Hindlimb muscle (tissue), 1 donor: ENCODE measurements at regions not wholly inside any gene's neighbourhood (a gene's known extent, or its start where the extent isn't known, plus 50 kb on each side); places are given as distances from the start of the nearest gene placed in this dataset.

Source experiments
- DNase-seq: peaks from one replicate; pipeline ENCODE4 v3.0.0-alpha.2; 2013

DNA sequence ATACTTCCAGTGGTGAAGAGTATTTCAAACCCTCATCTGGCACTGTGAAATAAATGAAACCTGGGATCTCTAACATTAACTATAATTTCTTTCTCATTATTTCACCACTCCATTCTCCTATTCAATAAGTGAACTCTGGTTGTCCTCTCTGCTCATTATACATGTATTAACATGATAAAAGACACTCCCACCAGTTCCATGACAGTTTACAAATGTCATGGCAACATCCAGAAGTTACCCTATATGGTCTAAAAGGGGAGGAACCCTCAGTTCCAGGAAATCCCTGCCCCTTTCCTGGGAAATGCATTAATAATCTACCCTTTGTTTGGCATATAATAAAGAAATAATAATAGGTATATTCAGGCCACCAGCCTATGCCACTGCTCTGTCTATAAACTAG lies 62.7 kb upstream of the BRINP3 start:
- DNase-seq = no peak

DNA sequence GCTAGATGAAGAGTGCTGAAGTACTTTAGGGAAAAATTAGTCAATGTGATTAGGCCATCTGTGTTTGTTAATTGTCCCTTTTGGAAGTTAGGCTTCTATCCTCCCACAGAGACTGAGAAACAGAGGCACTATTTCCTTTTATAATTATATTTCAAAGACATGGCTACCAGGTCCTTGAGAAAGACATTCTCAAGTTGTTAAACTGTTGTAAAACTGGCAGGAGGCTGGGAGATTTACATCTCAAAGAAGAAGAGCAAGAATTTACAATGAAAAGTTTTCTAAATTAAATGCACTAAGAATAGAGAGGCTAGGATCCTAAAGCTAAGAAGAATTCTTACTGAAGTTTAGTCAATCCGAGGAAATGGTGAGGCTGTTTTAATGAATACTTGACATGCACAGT lies 74.0 kb upstream of the BRINP3 start:
- DNase-seq = no peak

DNA sequence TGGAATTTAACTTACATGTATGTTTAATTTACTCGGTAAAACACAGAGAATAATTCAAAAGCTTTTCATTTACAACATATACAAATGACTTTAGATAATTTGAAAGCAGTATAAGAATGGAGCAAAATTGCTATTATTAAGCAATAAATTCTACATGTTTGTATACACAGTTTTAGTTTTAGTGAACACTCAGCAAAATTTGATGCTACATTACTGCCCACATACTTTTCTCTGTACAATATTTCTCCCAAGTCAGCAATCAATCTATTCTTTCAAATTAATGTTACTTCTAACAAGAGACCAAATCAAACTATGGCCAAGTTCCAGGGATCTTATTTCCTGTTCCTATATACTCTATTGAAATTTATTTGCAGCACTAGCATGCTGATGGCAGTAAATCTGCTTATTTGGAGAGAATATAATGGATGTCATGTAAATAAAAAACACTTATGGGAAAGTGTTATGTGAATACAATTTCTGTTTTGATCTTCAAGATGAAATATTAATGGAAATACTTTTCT lies 82.6 kb upstream of the BRINP3 start:
- DNase-seq = no peak

DNA sequence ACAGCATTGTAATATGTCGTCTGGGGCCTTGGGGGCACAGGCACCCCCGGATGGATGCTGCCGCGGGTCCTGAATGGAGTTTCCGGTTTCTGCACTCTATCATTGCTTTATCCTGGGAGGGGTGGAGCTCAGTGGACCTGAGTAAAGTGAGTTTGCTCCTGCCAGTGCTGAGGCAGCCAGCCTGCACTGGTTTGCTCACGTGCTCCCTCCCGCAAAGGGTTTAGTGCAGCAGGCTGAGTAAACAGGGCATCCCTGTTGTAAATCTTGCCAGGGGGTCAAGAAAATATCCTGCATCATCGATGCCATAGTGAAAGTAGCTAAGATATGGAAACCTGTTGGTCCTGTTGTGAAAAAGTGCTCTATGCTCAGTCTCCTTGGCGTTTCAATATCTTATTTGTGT lies 85.6 kb upstream of the BRINP3 start:
- no peak for DNase-seq

DNA sequence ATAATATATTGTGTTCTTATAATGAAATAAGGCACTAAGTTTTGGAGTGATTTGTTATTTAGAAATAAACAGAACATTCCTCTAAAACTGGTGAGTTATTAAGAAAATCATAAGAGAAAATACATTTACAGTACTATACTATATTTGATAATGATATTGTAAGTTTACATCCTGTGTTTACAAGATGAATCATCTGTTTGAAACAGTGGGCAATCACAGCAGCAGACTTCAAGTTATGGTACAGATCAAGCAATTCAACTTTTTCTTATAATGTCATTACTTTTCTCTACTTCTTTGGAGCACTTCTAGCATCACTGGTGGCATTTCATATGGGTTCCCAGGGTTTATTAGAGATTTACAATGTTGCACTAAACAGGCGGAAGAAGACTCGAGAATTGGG lies 86.5 kb upstream of the BRINP3 start:
- DNase-seq = no peak

DNA sequence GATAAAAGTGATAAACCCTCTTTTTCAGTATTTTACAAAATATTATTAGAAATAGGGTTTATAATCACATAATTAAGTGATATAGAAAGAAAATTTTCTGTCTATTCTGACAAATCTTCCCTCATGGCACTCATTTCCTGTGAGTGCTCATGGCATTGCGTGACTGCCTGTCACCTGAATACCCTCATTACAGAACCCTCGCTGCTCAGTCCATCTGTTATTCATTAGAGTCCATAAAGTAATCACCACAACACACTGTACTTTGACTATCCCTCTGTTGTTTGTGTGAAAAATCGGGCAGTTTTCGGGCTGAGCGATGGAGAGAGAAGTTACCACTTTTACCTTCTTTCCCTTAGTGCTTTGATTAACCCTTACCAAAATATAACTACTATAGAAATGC lies 100.4 kb upstream of the BRINP3 start:
- no peak for DNase-seq

DNA sequence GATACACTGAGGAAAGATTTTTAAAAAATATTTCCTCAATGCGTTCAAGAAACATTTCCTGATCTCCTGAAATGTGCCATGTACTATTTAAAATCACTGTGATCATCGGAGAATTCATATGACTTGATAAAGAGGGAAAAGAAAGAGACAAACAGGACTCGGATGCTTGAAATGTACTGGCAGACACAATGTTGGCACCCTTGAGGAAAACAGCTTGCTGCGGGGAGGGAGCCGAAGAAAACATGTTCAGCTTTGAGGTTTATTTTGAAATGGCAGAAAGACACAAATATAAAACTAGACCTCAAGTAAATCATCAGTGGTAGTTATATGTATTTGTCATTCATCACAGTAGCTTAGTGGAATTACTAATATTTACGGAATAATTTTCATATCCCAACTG lies 100.9 kb upstream of the BRINP3 start:
- no peak for DNase-seq

DNA sequence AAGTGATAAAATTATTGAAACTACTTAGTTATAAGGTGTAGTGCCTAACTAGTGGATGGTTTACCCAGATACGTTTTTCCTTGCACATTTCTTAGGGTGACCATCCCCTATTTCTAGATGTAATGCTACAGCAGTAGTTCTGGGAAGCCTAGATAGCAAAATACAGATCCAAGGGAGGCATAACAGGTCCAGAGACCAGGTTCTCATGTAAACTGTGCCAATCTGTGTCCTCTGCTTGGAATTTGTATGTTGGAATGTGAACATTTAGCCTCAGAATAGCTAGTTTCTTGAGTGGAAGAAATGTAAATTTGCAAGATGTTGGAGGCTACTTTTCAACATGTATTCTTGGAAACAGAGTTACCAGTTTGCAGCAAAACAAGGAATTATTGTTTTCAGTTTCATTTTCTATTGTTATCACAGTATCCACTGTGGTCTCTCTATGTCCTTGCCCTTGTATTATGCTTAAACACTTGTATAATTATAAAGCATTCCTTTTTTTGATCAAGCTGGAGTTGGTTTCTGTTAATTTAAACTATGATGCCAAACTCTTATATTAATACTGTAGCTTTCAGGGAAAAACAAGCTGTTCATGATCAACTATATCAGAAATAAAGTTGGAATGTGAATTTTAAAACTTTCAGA lies 102.0 kb upstream of the BRINP3 start:
- DNase-seq = no peak

DNA sequence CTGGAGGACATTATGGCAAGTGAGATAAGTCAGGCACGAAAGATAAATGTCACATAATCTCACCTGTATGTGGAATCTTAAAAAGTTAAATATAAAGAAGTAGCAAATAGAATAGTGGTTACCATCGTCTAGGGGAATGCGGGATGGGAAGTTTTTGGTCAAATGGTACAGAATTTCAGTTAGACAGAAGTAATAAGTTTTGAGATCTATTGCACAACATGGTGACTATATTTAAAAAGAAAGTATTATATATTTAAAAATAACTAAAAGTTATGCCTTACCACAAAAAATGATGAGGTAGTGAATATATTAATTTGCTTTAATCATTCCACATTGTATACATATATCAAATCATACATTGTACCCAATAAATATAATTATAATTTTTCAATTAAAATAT lies 106.2 kb upstream of the BRINP3 start:
- DNase-seq = no peak

DNA sequence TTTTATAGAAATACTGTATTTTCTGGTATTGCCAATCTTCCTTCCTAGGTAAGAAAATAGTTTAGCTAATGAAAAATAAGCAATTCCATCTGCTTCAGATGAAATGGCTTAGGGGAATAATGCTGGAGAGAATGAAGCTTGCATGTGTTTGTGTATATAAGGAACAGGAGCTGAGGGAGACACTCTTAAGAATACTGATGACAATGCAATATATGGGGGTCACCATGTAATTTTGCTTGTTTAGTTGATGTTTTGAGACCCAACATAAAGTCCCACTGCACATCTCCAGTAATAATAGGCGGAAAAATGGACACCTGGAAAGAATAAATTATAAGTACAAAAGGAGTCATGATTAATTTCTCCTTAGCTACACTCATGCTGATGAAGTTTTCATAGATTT lies 110.8 kb upstream of the BRINP3 start:
- DNase-seq = no peak

DNA sequence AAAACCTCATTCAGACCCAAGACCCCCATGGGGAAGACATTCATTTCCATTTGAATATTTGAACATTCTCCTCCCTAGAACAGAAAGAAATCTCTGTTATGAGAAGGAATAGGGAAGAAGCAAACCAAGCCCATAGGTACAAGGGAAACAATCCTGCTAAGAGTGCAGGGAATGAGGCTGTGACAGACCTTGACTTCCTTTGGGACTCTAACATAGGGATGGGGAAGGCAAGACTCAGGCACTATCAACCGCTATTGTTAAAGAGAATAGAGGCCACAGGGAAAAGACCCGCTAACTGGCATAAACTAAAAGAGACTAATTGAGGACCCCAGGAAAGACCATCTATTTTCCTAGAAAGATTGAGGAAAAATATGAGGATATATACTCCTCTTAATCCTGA lies 117.8 kb upstream of the BRINP3 start:
- DNase-seq = no peak

DNA sequence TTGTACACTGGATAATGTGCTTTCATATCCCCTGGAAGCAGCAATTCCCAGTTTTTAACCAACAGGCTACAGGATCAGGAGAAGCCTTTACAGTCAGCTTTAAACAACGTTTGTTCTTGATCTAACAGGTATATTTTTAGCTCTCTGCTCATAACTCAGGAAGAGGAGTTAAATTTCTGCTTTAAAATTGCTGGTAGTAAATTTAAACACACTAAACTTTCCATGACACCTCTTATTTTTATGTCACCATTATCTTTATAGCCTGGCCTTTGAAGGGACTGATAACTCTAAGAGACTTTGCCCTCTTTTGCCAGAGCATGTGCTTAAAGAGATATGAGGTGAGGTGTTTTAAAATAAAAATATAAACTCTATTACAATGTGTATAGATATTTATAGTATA lies 119.6 kb upstream of the BRINP3 start:
- DNase-seq = no peak

DNA sequence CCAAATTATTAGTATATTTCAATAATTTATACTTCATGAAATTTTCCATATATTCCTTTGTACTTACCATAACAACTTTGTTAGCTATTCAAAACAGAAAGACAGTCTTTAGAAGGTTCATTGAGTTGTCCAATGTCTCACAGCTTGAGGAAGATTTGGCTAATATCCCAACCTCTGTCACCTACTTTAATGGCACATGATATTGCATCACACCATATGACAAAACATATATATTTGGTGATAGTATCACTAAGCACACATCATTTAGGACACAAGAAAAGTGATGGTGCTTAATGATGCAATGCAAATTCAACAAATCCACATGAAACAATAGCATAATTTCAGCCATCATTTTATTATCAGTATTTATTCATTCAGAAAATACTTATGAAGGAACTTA lies 122.0 kb upstream of the BRINP3 start:
- DNase-seq = no peak

DNA sequence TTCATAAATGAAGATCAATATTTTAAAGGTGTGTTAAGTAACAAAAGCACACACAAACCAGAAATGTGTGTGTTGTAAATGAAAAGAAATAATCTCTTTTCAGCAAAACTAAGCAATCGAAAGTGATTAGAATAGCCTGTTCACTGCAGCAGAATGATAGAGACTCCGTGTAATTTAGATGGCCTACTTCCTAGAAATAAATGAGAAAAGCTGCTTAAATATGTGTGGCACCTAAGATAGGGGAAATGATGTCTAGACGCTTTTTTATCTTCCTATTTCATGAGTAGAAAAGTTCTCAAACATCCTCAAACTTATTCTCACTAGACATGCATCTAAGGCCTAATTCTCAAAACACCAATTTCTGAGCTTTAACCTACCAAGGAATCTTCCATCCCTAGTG lies 124.7 kb upstream of the BRINP3 start:
- DNase-seq = no peak

DNA sequence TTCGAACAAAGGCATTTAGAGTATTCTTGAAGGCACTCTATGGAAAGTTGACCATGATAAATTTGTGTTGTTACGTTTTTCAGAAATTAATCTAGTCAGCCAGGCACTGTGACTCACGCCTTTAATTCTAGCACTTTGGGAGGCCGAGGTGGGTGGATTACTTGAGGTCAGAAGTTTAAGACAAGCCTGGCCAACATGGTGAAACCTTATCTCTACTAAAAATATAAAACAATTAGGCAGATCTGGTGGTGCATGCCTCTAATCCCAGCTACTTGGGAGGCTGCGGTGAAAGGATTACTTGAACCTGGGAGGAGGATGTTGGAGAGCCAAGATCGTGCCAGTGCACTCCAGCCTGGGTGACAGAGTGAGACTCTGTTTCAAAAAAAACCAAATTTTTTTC lies 130.6 kb upstream of the BRINP3 start:
- no peak for DNase-seq

DNA sequence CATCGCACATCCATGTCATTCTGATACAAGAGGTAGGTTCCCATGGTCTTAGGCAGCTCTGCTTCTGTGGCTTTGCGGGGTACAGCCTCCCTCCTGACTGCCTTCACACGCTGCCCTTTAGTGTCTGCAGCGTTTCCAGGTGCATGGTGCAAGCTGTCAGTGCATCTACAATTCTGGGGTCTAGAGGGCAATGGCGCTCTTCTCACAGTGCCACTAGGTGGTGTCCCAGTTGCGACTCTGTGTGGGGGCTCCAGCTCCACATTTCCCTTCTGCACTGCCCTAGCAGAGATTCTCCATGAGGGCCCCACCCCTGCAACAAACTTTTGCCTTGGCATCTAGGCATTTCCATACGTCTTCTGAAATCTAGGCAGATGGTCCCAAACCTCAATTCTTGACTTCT lies 138.2 kb upstream of the BRINP3 start:
- DNase-seq = no peak

DNA sequence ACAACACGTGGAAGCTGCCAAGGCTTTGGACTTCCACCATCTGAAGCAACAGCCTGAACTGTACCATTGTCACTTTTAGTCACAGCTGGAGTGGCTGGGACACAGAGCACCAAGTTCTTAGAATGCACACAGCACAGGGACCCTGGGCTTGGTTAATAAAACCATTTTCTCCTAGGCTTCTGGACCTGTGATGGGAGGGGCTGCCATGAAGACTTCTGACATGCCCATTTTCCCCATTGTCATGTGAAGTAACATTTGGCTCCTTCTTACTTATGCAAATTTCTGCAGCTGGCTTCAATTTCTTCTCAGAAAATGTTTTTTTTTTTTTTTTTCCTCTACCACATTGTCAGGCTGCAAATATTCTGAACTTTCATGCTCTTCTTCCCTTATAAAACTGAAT lies 138.6 kb upstream of the BRINP3 start:
- no peak for DNase-seq

DNA sequence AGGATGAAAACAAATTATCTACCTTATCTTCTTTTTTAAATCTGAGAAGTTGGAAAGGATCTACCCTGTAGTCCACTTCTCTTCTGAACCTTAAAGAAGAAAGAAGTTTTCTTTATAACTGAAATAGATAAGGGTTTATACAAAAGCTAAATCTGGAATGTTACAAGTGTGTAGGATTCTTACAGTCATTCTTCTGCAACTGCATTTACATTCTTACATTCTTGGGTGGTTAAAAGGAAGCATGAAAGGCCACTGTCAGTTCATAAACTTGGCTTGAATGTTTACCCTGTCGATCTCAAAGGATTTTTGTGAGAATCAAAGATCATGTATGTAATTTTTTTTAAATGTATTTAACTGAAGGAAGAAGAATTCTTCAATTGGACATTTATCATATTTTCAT lies 142.1 kb upstream of the BRINP3 start:
- no peak for DNase-seq

DNA sequence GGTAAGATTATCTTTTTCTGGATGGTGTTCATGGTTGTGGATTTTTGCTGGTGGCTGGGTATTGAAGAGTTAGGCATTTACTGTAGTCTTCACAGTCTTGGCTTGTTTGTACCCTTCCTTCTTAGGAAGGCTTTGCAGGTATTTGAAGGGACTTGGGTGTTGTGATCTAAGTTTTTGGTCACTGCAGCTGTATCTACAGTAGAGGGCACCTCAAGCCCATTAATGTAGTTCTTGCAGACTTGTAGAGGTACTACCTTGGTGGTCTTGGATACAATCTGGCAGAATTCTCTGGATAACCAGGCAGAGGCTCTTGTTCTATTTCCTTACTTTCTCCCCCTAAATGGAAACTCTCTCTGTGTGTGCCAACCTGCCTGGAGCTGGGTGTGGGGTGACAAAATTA lies 155.8 kb upstream of the BRINP3 start:
- DNase-seq = no peak

DNA sequence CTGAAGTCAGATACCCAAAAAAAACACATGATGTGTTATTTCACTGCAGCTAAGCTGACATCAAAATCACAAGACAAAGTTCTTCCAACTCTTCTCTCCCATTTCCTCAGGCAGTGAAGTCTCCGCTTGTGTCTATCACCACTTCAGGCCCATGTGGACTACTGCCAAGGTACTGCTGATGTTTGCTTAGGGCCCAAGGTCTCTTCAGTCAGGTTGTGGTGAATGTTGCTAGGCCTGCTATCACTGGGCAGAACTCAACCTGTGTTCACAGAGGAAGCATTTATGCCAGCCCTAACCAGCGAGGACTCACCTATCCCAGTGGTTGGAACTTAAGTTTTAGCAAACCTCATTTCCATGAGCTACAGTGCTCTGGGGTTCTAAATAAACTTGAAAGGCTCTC lies 156.5 kb upstream of the BRINP3 start:
- no peak for DNase-seq

DNA sequence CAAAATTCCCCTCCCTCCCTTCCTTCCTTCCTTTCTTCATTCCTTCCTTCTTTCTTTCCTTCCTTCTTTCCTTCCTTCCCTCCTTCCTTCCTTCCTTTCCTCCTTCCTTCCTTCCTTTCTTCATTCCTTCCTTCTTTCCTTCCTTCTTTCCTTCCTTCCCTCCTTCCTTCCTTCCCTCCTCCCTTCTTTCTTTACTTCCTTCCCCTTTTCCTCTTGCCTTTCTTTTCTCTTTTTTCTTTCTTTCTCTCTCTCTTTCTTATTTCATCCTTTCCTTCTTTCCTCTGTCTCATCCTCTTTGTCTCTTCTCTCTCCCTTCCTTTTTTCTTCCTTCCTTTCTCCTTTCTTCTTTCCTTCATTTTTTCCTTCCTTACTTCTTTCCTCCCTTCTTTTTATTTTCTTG lies 171.9 kb upstream of the BRINP3 start:
- DNase-seq = no peak

DNA sequence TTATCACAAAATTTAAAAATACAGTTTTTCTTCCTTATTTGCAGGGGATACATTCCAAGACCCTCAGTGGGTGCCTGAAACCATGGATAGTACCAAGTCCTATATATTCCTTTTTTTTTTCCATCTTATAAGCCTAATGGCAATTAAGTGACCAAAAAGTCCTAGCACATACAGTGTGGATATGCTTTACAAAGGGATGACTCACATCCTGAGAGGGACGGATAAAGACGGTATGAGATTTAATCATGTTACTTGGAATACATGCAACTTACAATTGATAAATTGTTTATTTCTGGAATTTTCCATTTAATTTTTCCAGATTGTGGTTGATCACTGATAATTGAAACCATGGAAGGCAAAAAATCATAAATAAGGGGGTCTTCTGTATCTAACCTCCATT lies 181.2 kb upstream of the BRINP3 start:
- DNase-seq = no peak

DNA sequence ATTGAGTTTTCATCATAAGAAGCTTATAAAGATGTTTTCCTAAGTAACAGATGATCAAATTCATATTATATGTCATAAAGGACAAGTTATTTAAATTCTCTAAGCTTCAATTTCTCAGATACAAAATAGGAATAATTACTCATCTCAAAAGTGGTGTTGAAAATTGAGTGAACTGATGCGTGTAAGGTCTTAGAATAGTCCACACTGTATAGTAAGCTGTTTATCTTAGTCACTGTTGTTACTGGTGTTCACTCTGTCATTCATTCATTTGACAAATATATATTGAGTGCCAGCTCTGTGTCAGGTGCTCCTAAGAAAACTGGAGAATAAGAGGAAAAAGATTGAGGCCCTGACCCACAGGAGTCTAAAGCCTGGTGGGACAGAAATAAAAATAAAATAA lies 186.3 kb upstream of the BRINP3 start:
- DNase-seq = no peak

DNA sequence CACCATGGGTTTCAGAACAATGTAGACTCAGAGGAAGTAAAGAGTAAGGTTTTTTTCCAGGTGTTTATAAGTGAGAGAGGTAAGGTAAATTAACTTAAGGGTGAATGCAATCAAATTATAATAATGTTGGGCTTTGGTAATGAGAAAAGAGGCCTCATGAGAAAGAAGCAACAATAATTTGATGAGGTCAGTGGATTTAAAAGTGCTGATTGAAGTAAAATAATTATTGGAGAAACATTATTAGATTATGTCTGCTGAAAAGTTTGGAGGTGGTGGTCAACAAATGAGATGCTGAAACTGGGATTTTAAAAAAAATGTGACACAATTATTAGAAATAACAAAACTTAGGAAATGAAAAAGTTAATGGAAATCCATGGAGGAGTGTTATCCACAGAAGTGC lies 187.4 kb upstream of the BRINP3 start:
- DNase-seq = no peak

DNA sequence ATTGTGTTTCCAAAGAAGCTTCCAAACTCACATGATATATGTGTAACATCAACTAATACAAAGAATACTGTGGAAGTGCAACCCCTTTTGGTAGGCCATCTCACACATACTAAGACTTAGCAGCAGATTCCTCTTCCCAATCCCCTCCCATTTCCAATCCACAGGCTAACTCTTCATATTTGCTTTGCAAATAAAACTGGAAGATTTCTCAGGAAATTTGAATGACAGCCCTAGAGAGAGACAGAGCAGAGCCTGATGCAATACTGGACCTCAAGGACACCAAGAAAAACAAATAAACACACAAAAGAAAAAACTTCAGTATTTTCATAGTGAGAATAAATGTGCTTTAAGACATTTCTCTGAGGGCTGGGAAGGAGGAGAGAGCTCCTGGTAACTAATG lies 190.2 kb upstream of the BRINP3 start:
- no peak for DNase-seq
